Keratinocyte (primary cell): ENCODE measurements at regions not wholly inside any gene's neighbourhood (a gene's known extent, or its start where the extent isn't known, plus 50 kb on each side); places are given as distances from the start of the nearest gene placed in this dataset.

Experiments used
- DNase-seq: peaks from one replicate; pipeline ENCODE4 v3.0.0-alpha.2; 2011; ENCODE audit warnings: low read depth, missing footprints, low spot score
- FAIRE-seq: peaks from 2 replicates; lab custom pipeline; 2011; peaks lifted over from hg19 to GRCh38; lab: Jason Lieb, UNC
- H2AFZ ChIP-seq: 2 replicates; pipeline ENCODE4 v1.6.0; 2012; ENCODE audit warnings: low read length, control low read depth, inconsistent platforms; ENCODE audit not compliant: control insufficient read depth
- H3K27ac ChIP-seq: 2 replicates; pipeline ENCODE4 v1.5.1; 2011; ENCODE audit warnings: low read length; ENCODE audit not compliant: control insufficient read depth, insufficient read depth
- H3K27me3 ChIP-seq: 3 replicates; pipeline ENCODE4 v1.6.0; 2011; ENCODE audit warnings: low read length; ENCODE audit not compliant: control insufficient read depth, insufficient read depth; ENCODE audit errors: extremely low read depth
- H3K36me3 ChIP-seq, 2 experiments: 2 replicates in 1 of 2; 3 replicates in 1 of 2; pipeline ENCODE4 v1.5.1; 2011; ENCODE audit warnings: low read length in 2 of 2, mild to moderate bottlenecking in 1 of 2; ENCODE audit not compliant: control insufficient read depth in 2 of 2, insufficient read depth in 2 of 2; ENCODE audit errors: extremely low read depth in 1 of 2
- H3K4me1 ChIP-seq: 3 replicates; pipeline ENCODE4 v1.5.1; 2011; ENCODE audit warnings: low read length; ENCODE audit not compliant: control insufficient read depth, insufficient read depth; ENCODE audit errors: extremely low read depth
- H3K4me2 ChIP-seq: 3 replicates; pipeline ENCODE4 v1.6.0; 2011; ENCODE audit warnings: low read depth, low read length; ENCODE audit not compliant: control insufficient read depth, insufficient read depth; ENCODE audit errors: extremely low read depth
- H3K4me3 ChIP-seq, 3 experiments: fragments of 200-600 bp in 1 of 3; sonication (generic) in 1 of 3; 2 replicates in 2 of 3; 3 replicates in 1 of 3; pipeline ENCODE4 v1.5.1; 2011 to 2016; ENCODE audit warnings: low read length in 3 of 3, mild to moderate bottlenecking in 3 of 3, control low read depth in 2 of 3, inconsistent platforms in 1 of 3, low read depth in 1 of 3, mixed read lengths in 1 of 3, mixed run types in 1 of 3, moderate library complexity in 1 of 3; ENCODE audit not compliant: control insufficient read depth in 2 of 3, insufficient read depth in 2 of 3; ENCODE audit errors: extremely low read depth in 1 of 3
- H3K79me2 ChIP-seq: 2 replicates; pipeline ENCODE4 v1.6.0; 2012; ENCODE audit warnings: low read length; ENCODE audit not compliant: control insufficient read depth, insufficient read depth
- H3K9ac ChIP-seq: 3 replicates; pipeline ENCODE4 v1.6.0; 2011; ENCODE audit warnings: low read length; ENCODE audit not compliant: control insufficient read depth, insufficient read depth; ENCODE audit errors: extremely low read depth
- H3K9me1 ChIP-seq: 3 replicates; pipeline ENCODE4 v1.6.0; 2011; ENCODE audit warnings: low read length; ENCODE audit not compliant: control insufficient read depth, insufficient read depth; ENCODE audit errors: extremely low read depth
- H3K9me3 ChIP-seq: 2 replicates; pipeline ENCODE4 v1.5.1; 2012; ENCODE audit warnings: low read depth, low read length; ENCODE audit not compliant: control insufficient read depth
- H4K20me1 ChIP-seq: 3 replicates; pipeline ENCODE4 v1.6.0; 2011; ENCODE audit warnings: low read length; ENCODE audit not compliant: control insufficient read depth, insufficient read depth; ENCODE audit errors: extremely low read depth
- CTCF ChIP-seq, 3 experiments: IDR thresholded peaks in 1 of 3; conservative IDR thresholded peaks in 1 of 3; optimal IDR thresholded peaks in 1 of 3; 2 replicates in 2 of 3; 3 replicates in 1 of 3; pipeline versions ENCODE3 to v1.5.1; 2011; ENCODE audit warnings: low read length in 3 of 3, mild to moderate bottlenecking in 3 of 3, moderate library complexity in 2 of 3, control low read depth in 1 of 3, inconsistent platforms in 1 of 3; ENCODE audit not compliant: insufficient read depth in 2 of 3; ENCODE audit errors: extremely low read depth in 1 of 3
- EZH2 ChIP-seq: IDR thresholded peaks from one replicate; pipeline ENCODE4 v1.6.1; 2012; ENCODE audit warnings: inconsistent platforms, mild to moderate bottlenecking, low read length, moderate library complexity
- dilution Hi-C: fragments of 300-500 bp; cut with MboI; formaldehyde crosslinking; loops from one replicate; pipeline ENCODE4 v1.7.0; 2020; ENCODE audit warnings: low sequenced_read_pairs; ENCODE audit not compliant: extremely low pct_ligation_motif_present

DNA sequence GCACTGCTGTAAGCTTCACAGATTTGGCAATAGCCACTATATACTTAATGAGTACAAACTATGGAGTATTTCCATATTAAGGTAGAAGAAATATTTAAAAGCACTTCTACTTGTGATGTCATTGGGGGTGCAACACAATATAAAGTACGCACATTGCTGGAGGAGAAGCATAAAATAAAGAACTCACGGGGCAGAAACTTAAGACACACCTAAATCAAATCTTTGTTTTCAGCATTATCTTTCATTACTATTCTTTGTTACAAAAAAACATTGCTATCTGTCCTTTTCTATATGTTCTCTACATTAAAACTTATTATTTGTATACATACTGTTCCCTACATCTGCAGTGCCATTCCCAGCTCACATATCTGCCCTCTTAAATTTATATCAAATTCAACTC lies 93.3 kb upstream of the VPREB1 start:
- Histone ChIP-seq H3K4me3 (no peak overlapping the region), H3K27me3 (peaks cover 5% of the 10 kb centered on the region), H3K79me2 (no peaks in the 10 kb centered on the region), H3K4me2 (no peak overlapping the region), H2AFZ (no peak overlapping the region), H3K4me1 (no peaks in the 10 kb centered on the region), H3K27ac (no peak overlapping the region), H4K20me1 (no peaks in the 10 kb centered on the region), H3K9me1 (no peaks in the 10 kb centered on the region), H3K36me3 (no peaks in the 10 kb centered on the region), H3K9me3 (no peaks in the 10 kb centered on the region), H3K9ac (no peak overlapping the region)
- TF ChIP-seq CTCF (optimal IDR thresholded peaks at IDR 0.05 in 1 of 3, IDR thresholded peaks at IDR 0.05 in 1 of 3, conservative IDR thresholded peaks at IDR 0.05 in 1 of 3; ENCODE audit: extremely low read depth in 1 of 3, insufficient read depth in 2 of 3, low read length in 3 of 3) = no peak
- no peak for TF ChIP-seq EZH2
- dilution Hi-C loops = no loop called here
- DNase-seq (no peak), FAIRE-seq (no peak)

GRCh38 chr22:22150457-22150856 lies 94.1 kb upstream of the VPREB1 start:
- Histone ChIP-seq H3K27me3 (peaks cover 5% of the 10 kb centered on the region), H3K9me3 (no peaks in the 10 kb centered on the region)
- dilution Hi-C loops = no loop called here

More at GRCh38 chr22:22150457-22150856, 94.1 kb upstream of the VPREB1 start:
- FAIRE-seq = no peak
- Histone ChIP-seq H3K4me2 (no peak overlapping the region), H3K9me1 (no peaks in the 10 kb centered on the region), H3K79me2 (no peaks in the 10 kb centered on the region), H4K20me1 (no peaks in the 10 kb centered on the region), H3K4me1 (no peaks in the 10 kb centered on the region), H3K36me3 (no peaks in the 10 kb centered on the region), H3K9ac (no peak overlapping the region), H3K27ac (no peak overlapping the region), H3K4me3 (no peak overlapping the region), H2AFZ (no peak overlapping the region)
- TF ChIP-seq EZH2 (no peak), CTCF (optimal IDR thresholded peaks at IDR 0.05 in 1 of 3, IDR thresholded peaks at IDR 0.05 in 1 of 3, conservative IDR thresholded peaks at IDR 0.05 in 1 of 3; ENCODE audit: extremely low read depth in 1 of 3, insufficient read depth in 2 of 3, low read length in 3 of 3) (no peak)
- DNase-seq = no peak
